ENCODE measurements at regions not wholly inside any gene's neighbourhood (a gene's known extent, or its start where the extent isn't known, plus 50 kb on each side); places are given as distances from the start of the nearest gene placed in this dataset.
"Not testable (repeated sequence)": the region's sequence is repeated elsewhere in the genome, so short reads cannot be mapped to it uniquely, and the experiment has no call there.

- peak; percentile 34 for DNase-seq (ENCODE audit: low spot score)
These were observed 120.8 kb upstream of the CDYL start for GRCh38 chr6:4655196-4656025.

GRCh38 chr6:4653141-4653540 lies 123.1 kb upstream of the CDYL start:
- no peak for DNase-seq (ENCODE audit: low spot score)

GRCh38 chr6:4651831-4652467 lies 124.3 kb upstream of the CDYL start:
- DNase-seq (ENCODE audit: low spot score) = no peak

GRCh38 chr6:4649728-4650127 lies 126.5 kb upstream of the CDYL start:
- DNase-seq (ENCODE audit: low spot score) = no peak

GRCh38 chr6:4647414-4648365 lies 128.5 kb upstream of the CDYL start:
- DNase-seq (ENCODE audit: low spot score) = peak; percentile 87

- no peak for DNase-seq (ENCODE audit: low spot score)
These were observed 130.4 kb upstream of the CDYL start for GRCh38 chr6:4645713-4646360.

- DNase-seq (ENCODE audit: low spot score) = no peak
These were observed 131.2 kb upstream of the CDYL start for GRCh38 chr6:4644996-4645395.

GRCh38 chr6:4641461-4641860 lies 134.7 kb upstream of the CDYL start:
- DNase-seq (ENCODE audit: low spot score) = no peak

GRCh38 chr6:4640139-4640538 lies 136.1 kb upstream of the CDYL start:
- DNase-seq (ENCODE audit: low spot score) = no peak

GRCh38 chr6:4638641-4639040 lies 137.6 kb upstream of the CDYL start:
- DNase-seq (ENCODE audit: low spot score) = no peak

- no peak for DNase-seq (ENCODE audit: low spot score)
These were observed 138.3 kb upstream of the CDYL start for GRCh38 chr6:4637691-4638433.

- no peak for DNase-seq (ENCODE audit: low spot score)
These were observed 139.4 kb upstream of the CDYL start for GRCh38 chr6:4636881-4637224.

- no peak for DNase-seq (ENCODE audit: low spot score)
These were observed 139.9 kb upstream of the CDYL start for GRCh38 chr6:4636191-4636880.

- DNase-seq (ENCODE audit: low spot score) = no peak
These were observed 140.5 kb upstream of the CDYL start for GRCh38 chr6:4635666-4636065.

GRCh38 chr6:4632421-4632820 lies 143.8 kb upstream of the CDYL start:
- no peak for DNase-seq (ENCODE audit: low spot score)

- DNase-seq (ENCODE audit: low spot score) = not testable (repeated sequence)
These were observed 146.4 kb upstream of the CDYL start for GRCh38 chr6:4629789-4630188.

- DNase-seq (ENCODE audit: low spot score) = no peak
These were observed 150.6 kb upstream of the CDYL start for GRCh38 chr6:4625557-4625956.

GRCh38 chr6:4624726-4625125 lies 151.5 kb upstream of the CDYL start:
- DNase-seq (ENCODE audit: low spot score) = no peak

- no peak for DNase-seq (ENCODE audit: low spot score)
These were observed 155.7 kb upstream of the CDYL start for GRCh38 chr6:4620284-4621151.

- DNase-seq (ENCODE audit: low spot score) = no peak
These were observed 159.9 kb upstream of the CDYL start for GRCh38 chr6:4616311-4616710.

All from ecto neural progenitor cell (in vitro differentiated cells).